ENCODE measurements at regions not wholly inside any gene's neighbourhood (a gene's known extent, or its start where the extent isn't known, plus 50 kb on each side); places are given as distances from the start of the nearest gene placed in this dataset.
"Not testable (repeated sequence)": the region's sequence is repeated elsewhere in the genome, so short reads cannot be mapped to it uniquely, and the experiment has no call there.

DNA sequence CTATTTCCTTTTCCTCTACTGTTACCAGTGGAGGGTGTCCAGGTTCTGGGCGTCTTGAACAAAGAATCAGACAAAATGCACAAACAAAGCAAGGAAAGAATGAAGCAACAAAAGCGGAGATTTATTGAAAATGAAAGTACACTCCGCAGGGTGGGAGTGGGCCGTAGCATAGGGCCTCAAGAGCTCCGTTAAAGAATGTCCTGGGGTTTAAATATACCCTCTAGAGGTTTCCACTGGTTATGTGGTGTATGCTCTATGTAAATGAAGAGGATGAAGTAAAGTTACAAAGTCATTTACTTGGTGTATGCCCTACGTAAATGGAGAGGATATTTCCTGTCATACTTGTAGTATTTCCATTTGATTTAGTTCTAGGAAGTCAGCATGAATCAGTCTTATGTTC is 113.5 kb upstream of the MRPS30 start:
- H3K27me3 ChIP-seq, result no peaks in the 10 kb centered on the region
- H3K4me1 ChIP-seq, result no peaks in the 10 kb centered on the region
- H3K36me3 ChIP-seq, result no peaks in the 10 kb centered on the region
- H3K9me3 ChIP-seq, result no peaks in the 10 kb centered on the region
- no peak overlapping the region for H3K27ac ChIP-seq
- TF ChIP-seq, protein P1, sequence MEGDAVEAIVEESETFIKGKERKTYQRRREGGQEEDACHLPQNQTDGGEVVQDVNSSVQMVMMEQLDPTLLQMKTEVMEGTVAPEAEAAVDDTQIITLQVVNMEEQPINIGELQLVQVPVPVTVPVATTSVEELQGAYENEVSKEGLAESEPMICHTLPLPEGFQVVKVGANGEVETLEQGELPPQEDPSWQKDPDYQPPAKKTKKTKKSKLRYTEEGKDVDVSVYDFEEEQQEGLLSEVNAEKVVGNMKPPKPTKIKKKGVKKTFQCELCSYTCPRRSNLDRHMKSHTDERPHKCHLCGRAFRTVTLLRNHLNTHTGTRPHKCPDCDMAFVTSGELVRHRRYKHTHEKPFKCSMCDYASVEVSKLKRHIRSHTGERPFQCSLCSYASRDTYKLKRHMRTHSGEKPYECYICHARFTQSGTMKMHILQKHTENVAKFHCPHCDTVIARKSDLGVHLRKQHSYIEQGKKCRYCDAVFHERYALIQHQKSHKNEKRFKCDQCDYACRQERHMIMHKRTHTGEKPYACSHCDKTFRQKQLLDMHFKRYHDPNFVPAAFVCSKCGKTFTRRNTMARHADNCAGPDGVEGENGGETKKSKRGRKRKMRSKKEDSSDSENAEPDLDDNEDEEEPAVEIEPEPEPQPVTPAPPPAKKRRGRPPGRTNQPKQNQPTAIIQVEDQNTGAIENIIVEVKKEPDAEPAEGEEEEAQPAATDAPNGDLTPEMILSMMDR (IDR thresholded peaks at IDR 0.05), result no peak
- intact Hi-C loops (cut with DNase I; ENCODE audit: low total_unique reads), result no loop called here
- no peak for DNase-seq
- H3K4me3 ChIP-seq, result no peak overlapping the region

DNA sequence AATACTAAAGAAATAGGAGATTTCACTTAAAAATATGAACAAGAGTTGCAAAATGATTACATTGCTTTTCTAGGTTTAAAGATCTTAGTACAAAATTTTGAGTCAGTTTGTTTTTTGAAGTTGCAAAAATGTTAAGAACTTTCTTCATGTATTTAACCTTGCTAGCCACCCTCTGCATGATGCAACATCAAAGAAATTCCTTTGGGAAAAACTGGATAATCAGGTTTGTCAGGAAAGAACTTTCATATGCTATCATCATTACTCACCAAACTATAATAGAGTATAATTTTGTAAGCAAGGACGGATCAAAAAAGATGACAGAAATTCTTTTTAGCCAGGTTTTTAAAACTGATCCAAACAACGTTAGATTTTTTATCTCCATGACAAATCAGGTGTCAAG is 116.9 kb upstream of the MRPS30 start:
- intact Hi-C loops (cut with DNase I; ENCODE audit: low total_unique reads), result no loop called here
- H3K4me3 ChIP-seq, result no peak overlapping the region
- TF ChIP-seq, protein P1 (IDR thresholded peaks at IDR 0.05), result no peak
- DNase-seq, result no peak
- no peaks in the 10 kb centered on the region for H3K4me1 ChIP-seq
- H3K27ac ChIP-seq, result no peak overlapping the region
- H3K9me3 ChIP-seq, result no peaks in the 10 kb centered on the region
- no peaks in the 10 kb centered on the region for H3K27me3 ChIP-seq
- H3K36me3 ChIP-seq, result no peaks in the 10 kb centered on the region

DNA sequence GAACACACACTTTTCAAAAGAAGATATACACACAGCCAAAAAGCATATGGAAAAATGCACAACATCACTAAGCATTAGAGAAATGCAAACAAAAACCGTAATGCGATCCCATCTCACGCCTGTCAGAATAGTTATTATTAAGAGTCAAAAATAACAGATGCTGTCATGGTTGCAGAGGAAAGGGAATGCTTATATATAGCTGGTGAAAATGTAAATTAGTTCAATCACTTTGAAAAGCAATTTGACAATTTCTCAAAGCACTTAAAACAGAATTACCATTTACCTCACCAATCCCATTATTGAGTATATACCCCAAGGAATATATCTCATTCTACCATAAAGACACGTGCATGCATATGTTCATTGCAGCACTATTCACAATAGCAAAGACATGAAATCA is 126.8 kb upstream of the MRPS30 start:
- no peak for DNase-seq
- no peak overlapping the region for H3K4me3 ChIP-seq
- H3K9me3 ChIP-seq, result no peaks in the 10 kb centered on the region
- H3K27ac ChIP-seq, result no peak overlapping the region
- TF ChIP-seq, protein P1 (IDR thresholded peaks at IDR 0.05), result no peak
- no peaks in the 10 kb centered on the region for H3K4me1 ChIP-seq
- no peaks in the 10 kb centered on the region for H3K36me3 ChIP-seq
- intact Hi-C loops (cut with DNase I; ENCODE audit: low total_unique reads), result no loop called here
- H3K27me3 ChIP-seq, result no peaks in the 10 kb centered on the region

DNA sequence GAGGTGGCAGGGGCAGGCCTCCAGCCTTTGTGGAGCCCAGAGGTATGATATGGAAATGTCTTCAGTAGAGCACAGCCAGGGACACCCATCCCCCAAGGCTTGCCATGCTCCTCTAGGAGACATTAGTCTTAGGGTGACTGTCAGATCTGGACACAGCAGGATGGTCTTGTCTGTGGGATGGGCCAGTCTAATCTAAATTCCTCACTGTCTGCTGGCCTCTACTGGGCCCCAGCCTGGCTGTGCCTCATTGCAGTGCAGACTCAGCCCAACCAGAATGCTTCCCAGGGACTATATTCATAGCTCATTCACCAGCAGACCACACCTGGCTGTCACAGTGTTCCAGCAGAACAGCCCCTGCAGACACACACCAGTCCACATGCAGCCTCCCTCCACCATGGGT is 129.5 kb upstream of the MRPS30 start:
- H3K27ac ChIP-seq, result no peak overlapping the region
- no peaks in the 10 kb centered on the region for H3K9me3 ChIP-seq
- no peaks in the 10 kb centered on the region for H3K4me1 ChIP-seq
- H3K4me3 ChIP-seq, result no peak overlapping the region
- intact Hi-C loops (cut with DNase I; ENCODE audit: low total_unique reads), result no loop called here
- no peaks in the 10 kb centered on the region for H3K27me3 ChIP-seq
- TF ChIP-seq, protein P1 (IDR thresholded peaks at IDR 0.05), result no peak
- DNase-seq, result no peak
- H3K36me3 ChIP-seq, result no peaks in the 10 kb centered on the region

DNA sequence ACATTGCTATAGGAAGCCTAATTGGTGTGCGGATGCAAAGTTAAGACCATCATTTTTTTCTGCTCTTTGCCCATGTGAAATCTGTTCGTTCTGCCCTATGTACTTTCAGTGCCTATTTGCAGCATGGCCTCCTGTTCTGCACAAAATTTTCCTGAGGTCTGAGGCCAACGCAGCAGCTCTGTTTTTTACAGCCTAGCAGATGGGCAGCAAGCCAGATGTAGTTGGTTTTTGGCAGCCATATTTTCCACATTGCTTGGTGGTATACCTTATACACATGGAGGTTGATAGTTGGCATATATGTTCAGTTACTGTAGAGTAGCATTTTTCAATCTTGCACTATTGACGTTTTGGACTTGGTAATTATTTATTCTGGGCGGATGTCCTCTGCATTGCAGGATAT is 133.5 kb upstream of the MRPS30 start:
- H3K27ac ChIP-seq, result no peak overlapping the region
- H3K27me3 ChIP-seq, result no peaks in the 10 kb centered on the region
- intact Hi-C loops (cut with DNase I; ENCODE audit: low total_unique reads), result no loop called here
- H3K36me3 ChIP-seq, result no peaks in the 10 kb centered on the region
- no peak overlapping the region for H3K4me3 ChIP-seq
- H3K9me3 ChIP-seq, result no peaks in the 10 kb centered on the region
- TF ChIP-seq, protein P1 (IDR thresholded peaks at IDR 0.05), result no peak
- no peaks in the 10 kb centered on the region for H3K4me1 ChIP-seq
- no peak for DNase-seq

DNA sequence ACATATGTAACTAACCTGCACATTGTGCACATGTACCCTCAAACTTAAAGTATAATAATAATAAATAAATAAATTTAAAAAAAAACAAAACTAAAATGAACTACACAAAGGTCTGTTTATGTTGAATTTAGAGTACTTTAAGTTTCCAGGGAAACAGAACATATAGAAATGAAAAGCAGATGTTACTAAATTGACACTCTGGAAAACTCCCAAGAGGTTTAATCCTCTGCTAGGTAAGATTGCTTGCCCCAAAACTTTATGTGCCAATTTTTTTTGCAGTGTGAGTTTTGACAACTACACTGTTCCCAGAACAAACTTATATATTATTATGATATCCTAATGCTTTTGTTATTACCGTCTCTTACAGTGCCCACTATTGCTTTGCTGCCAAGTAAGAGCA is 134.3 kb upstream of the MRPS30 start:
- Histone ChIP-seq H3K36me3 (no peaks in the 10 kb centered on the region), H3K4me1 (no peaks in the 10 kb centered on the region), H3K4me3 (no peak overlapping the region), H3K9me3 (no peaks in the 10 kb centered on the region), H3K27ac (no peak overlapping the region), H3K27me3 (no peaks in the 10 kb centered on the region)
- intact Hi-C loops (cut with DNase I; ENCODE audit: low total_unique reads), result no loop called here
- no peak for DNase-seq
- TF ChIP-seq, protein P1 (IDR thresholded peaks at IDR 0.05), result no peak

DNA sequence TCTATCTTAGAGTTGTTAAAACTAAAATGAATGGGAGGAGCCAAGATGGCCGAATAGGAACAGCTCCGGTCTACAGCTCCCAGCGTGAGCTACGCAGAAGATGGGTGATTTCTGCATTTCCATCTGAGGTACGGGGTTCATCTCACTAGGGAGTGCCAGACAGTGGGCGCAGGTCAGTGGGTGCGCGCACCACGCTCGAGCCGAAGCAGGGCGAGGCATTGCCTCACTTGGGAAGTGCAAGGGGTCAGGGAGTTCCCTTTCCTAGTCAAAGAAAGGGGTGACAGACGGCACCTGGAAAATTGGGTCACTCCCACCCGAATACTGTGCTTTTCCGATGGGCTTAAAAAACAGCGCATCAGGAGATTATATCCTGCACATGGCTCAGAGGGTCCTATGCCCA is 140.3 kb upstream of the MRPS30 start:
- H3K4me1 ChIP-seq; H3K36me3 ChIP-seq; H3K27me3 ChIP-seq; DNase-seq; intact Hi-C loops (cut with DNase I; ENCODE audit: low total_unique reads); H3K9me3 ChIP-seq; H3K27ac ChIP-seq; H3K4me3 ChIP-seq: not testable (repeated sequence)
